Prostate gland (tissue), 2 donors: ENCODE measurements at regions not wholly inside any gene's neighbourhood (a gene's known extent, or its start where the extent isn't known, plus 50 kb on each side); places are given as distances from the start of the nearest gene placed in this dataset.

Experiments used
- CTCF ChIP-seq, 4 experiments: fragments of 200-600 bp in 2 of 4; fragments of 450-650 bp in 2 of 4; sonication (generic) in 2 of 4; IDR thresholded peaks; 1 replicate in 3 of 4; 2 replicates in 1 of 4; pipeline ENCODE4 v1.5.1; 2016 to 2019; ENCODE audit warnings: antibody characterized with exemption in 4 of 4, mild to moderate bottlenecking in 2 of 4, moderate library complexity in 2 of 4
- POLR2A ChIP-seq: fragments of 450-650 bp; IDR thresholded peaks from one replicate; pipeline ENCODE4 v1.6.1; 2016; ENCODE audit warnings: antibody characterized with exemption, mild to moderate bottlenecking
- POLR2AphosphoS5 ChIP-seq: sonication (generic); formaldehyde crosslinking; IDR thresholded peaks from one replicate; pipeline ENCODE4 v1.6.1; 2017; ENCODE audit warnings: antibody characterized with exemption

GRCh38 chr1:68677684-68678351 is 180.9 kb upstream of the DEPDC1 start:
- TF ChIP-seq CTCF (IDR thresholded peaks at IDR 0.05) (no peak), POLR2AphosphoS5 (no peak), POLR2A (no peak)
